Endothelial cell of umbilical vein (primary cell): ENCODE measurements at regions not wholly inside any gene's neighbourhood (a gene's known extent, or its start where the extent isn't known, plus 50 kb on each side); places are given as distances from the start of the nearest gene placed in this dataset.

Experiments used
- BruUV-seq: library from RNA; stranded (reverse); fragments of 400-500 nt; replicated peaks from 2 replicates; lab custom pipeline; 2021; lab: Mats Ljungman, UMichigan
- CTCF ChIA-PET: fragments of 300-600, 350-600 bp; sonication (Branson Sonifier 250); formaldehyde crosslinking; loops from one replicate; lab custom pipeline; 2021; ENCODE audit warnings: antibody characterized with exemption, inconsistent platforms; lab: Charles Lee
- POLR2A ChIA-PET: fragments of 300-600, 350-600 bp; sonication (Branson Sonifier 250); formaldehyde crosslinking; loops from one replicate; lab custom pipeline; 2021; ENCODE audit warnings: antibody characterized with exemption, inconsistent platforms; lab: Charles Lee
- DNase-seq: peaks from one replicate; pipeline ENCODE4 v3.0.0-alpha.2; 2011; ENCODE audit warnings: low read depth, low spot score
- FAIRE-seq: peaks from 2 replicates; lab custom pipeline; 2011; peaks lifted over from hg19 to GRCh38; lab: Jason Lieb, UNC
- H2AFZ ChIP-seq: 2 replicates; pipeline ENCODE4 v1.6.0; 2012; ENCODE audit warnings: low read depth, low read length, control low read depth, inconsistent platforms
- H3K27ac ChIP-seq: 2 replicates; pipeline ENCODE4 v1.5.1; 2011; ENCODE audit warnings: low read depth, mild to moderate bottlenecking, control low read depth, low read length, moderate library complexity; ENCODE audit not compliant: insufficient read depth
- H3K27me3 ChIP-seq, 2 experiments: 2 replicates each; pipeline versions ENCODE4 v1.6.0 to v1.6.1; 2011; ENCODE audit warnings: low read length in 2 of 2, mixed read lengths in 1 of 2; ENCODE audit not compliant: control insufficient read depth in 2 of 2, insufficient read depth in 2 of 2
- H3K36me3 ChIP-seq, 2 experiments: 2 replicates in 1 of 2; 3 replicates in 1 of 2; pipeline ENCODE4 v1.5.1; 2011; ENCODE audit warnings: low read length in 2 of 2, mild to moderate bottlenecking in 1 of 2, moderate library complexity in 1 of 2; ENCODE audit not compliant: control insufficient read depth in 2 of 2, insufficient read depth in 2 of 2; ENCODE audit errors: extremely low read depth in 1 of 2
- H3K4me1 ChIP-seq: 3 replicates; pipeline ENCODE4 v1.5.1; 2011; ENCODE audit warnings: mild to moderate bottlenecking, low read length; ENCODE audit not compliant: control insufficient read depth, insufficient read depth; ENCODE audit errors: extremely low read depth
- H3K4me2 ChIP-seq: 2 replicates; pipeline ENCODE4 v1.6.1; 2011; ENCODE audit warnings: low read length, control low read depth, mixed read lengths; ENCODE audit not compliant: insufficient read depth
- H3K4me3 ChIP-seq, 3 experiments: fragments of 200-600 bp in 1 of 3; sonication (generic), shearing (Covaris generic) in 1 of 3; replicated peaks in 1 of 3; 2 replicates each; pipeline ENCODE4 v1.5.1; 2011 to 2016; ENCODE audit warnings: control low read depth in 3 of 3, low read length in 3 of 3, mild to moderate bottlenecking in 2 of 3, inconsistent platforms in 1 of 3, low read depth in 1 of 3, moderate library complexity in 1 of 3; ENCODE audit not compliant: insufficient read depth in 1 of 3
- H3K79me2 ChIP-seq: 2 replicates; pipeline ENCODE4 v1.6.0; 2012; ENCODE audit warnings: low read length, inconsistent platforms; ENCODE audit not compliant: control insufficient read depth, insufficient read depth
- H3K9ac ChIP-seq: replicated peaks from 2 replicates; pipeline ENCODE3; 2011; ENCODE audit warnings: low read length, control low read depth; ENCODE audit not compliant: insufficient read depth; ENCODE audit errors: extremely low read depth
- H3K9me1 ChIP-seq: replicated peaks from 3 replicates; pipeline ENCODE4 v1.6.0; 2011; ENCODE audit warnings: mild to moderate bottlenecking, low read length; ENCODE audit not compliant: control insufficient read depth, insufficient read depth; ENCODE audit errors: extremely low read depth
- H3K9me3 ChIP-seq: replicated peaks from 2 replicates; pipeline ENCODE4 v1.5.1; 2012; ENCODE audit warnings: low read length, inconsistent platforms; ENCODE audit not compliant: control insufficient read depth, insufficient read depth
- H4K20me1 ChIP-seq: replicated peaks from 2 replicates; pipeline ENCODE3; 2011; ENCODE audit warnings: mild to moderate bottlenecking, low read length; ENCODE audit not compliant: control insufficient read depth, insufficient read depth; ENCODE audit errors: extremely low read depth
- EZH2 ChIP-seq: IDR thresholded peaks from 2 replicates; pipeline ENCODE4 v1.6.1; 2012; ENCODE audit warnings: borderline replicate concordance, low read depth, mild to moderate bottlenecking, moderate library complexity, low read length, inconsistent platforms; ENCODE audit not compliant: severe bottlenecking
- FOS ChIP-seq: IDR thresholded peaks from 2 replicates; pipeline ENCODE4 v1.6.1; 2011; ENCODE audit warnings: mild to moderate bottlenecking, low read length, moderate library complexity, borderline replicate concordance; ENCODE audit not compliant: insufficient read depth
- GATA2 ChIP-seq: IDR thresholded peaks from 2 replicates; pipeline ENCODE4 v1.7.0; 2011; ENCODE audit warnings: low read depth, mild to moderate bottlenecking, moderate library complexity, mixed read lengths, low read length; ENCODE audit not compliant: insufficient read length, insufficient read depth
- JUN ChIP-seq: IDR thresholded peaks from 2 replicates; pipeline ENCODE4 v1.6.1; 2011; ENCODE audit warnings: borderline replicate concordance, low read depth; ENCODE audit not compliant: insufficient read length, insufficient read depth
- MYC ChIP-seq: IDR thresholded peaks from one replicate; pipeline ENCODE4 v1.6.1; 2011; ENCODE audit warnings: mild to moderate bottlenecking, low read depth, low read length
- POLR2A ChIP-seq: IDR thresholded peaks from 2 replicates; pipeline ENCODE4 v1.6.1; 2012; ENCODE audit warnings: low read depth, mild to moderate bottlenecking, control low read depth, low read length
- POLR2AphosphoS5 ChIP-seq: IDR thresholded peaks from 2 replicates; pipeline ENCODE4 v1.6.1; 2012; ENCODE audit warnings: low read depth, mild to moderate bottlenecking, control low read depth, low read length, moderate library complexity; ENCODE audit not compliant: insufficient read depth
- dilution Hi-C: fragments of 300-500 bp; cut with MboI; formaldehyde crosslinking; loops from one replicate; pipeline ENCODE4 v1.15.0; 2019; ENCODE audit warnings: low sequenced_read_pairs; ENCODE audit not compliant: extremely low pct_ligation_motif_present
- intact Hi-C: fragments of 100-400 bp; cut with micrococcal nuclease; formaldehyde crosslinking; loops from one replicate; pipeline ENCODE4 v1.10.0; 2022
- TF ChIP-seq, protein P1 (sequence below): IDR thresholded peaks from 2 replicates; pipeline ENCODE4 v1.6.1; 2011; ENCODE audit not compliant: insufficient read depth, insufficient read length
- TF ChIP-seq, protein P2 (sequence below), 2 donors: IDR thresholded peaks; 1 replicate in 1 of 2; 2 replicates in 1 of 2; pipeline ENCODE4 v1.5.1; 2011; ENCODE audit warnings: low read length in 2 of 2, mild to moderate bottlenecking in 2 of 2, moderate library complexity in 2 of 2, control low read depth in 1 of 2, inconsistent platforms in 1 of 2, low read depth in 1 of 2; ENCODE audit not compliant: insufficient read depth in 1 of 2; ENCODE audit errors: extremely low read depth in 1 of 2

DNA sequence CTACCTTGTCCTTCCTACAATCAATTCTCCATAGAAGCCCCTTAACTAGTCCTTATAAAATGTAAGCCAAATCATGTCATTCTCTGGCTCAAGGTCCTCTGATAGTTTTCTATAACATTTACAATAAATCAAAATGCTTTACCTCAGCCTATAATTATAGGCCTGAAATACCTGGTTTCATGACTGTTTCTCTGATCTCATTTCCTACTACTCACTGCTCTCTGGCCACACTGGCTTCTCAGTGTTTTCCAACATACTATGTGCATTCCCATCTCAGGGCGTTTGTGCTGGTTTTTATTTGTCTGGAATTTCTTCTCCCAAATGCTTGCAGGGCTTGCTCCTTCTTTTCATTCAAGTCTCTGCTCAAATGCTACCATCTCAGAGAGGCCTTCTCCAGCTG lies 67.9 kb upstream of the MAGI3 start:
- no peak overlapping the region for H3K27ac ChIP-seq
- no peak for DNase-seq
- H3K36me3 ChIP-seq, result no peaks in the 10 kb centered on the region
- H3K79me2 ChIP-seq, result no peaks in the 10 kb centered on the region
- H3K9ac ChIP-seq, result no peak overlapping the region
- no peak overlapping the region for H2AFZ ChIP-seq
- H3K9me1 ChIP-seq, result no peaks in the 10 kb centered on the region
- no peak for TF ChIP-seq GATA2
- no peak for TF ChIP-seq FOS
- TF ChIP-seq MYC, result no peak
- TF ChIP-seq, protein P1, sequence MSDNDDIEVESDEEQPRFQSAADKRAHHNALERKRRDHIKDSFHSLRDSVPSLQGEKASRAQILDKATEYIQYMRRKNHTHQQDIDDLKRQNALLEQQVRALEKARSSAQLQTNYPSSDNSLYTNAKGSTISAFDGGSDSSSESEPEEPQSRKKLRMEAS, result no peak
- no peak for TF ChIP-seq EZH2
- TF ChIP-seq, protein P2, sequence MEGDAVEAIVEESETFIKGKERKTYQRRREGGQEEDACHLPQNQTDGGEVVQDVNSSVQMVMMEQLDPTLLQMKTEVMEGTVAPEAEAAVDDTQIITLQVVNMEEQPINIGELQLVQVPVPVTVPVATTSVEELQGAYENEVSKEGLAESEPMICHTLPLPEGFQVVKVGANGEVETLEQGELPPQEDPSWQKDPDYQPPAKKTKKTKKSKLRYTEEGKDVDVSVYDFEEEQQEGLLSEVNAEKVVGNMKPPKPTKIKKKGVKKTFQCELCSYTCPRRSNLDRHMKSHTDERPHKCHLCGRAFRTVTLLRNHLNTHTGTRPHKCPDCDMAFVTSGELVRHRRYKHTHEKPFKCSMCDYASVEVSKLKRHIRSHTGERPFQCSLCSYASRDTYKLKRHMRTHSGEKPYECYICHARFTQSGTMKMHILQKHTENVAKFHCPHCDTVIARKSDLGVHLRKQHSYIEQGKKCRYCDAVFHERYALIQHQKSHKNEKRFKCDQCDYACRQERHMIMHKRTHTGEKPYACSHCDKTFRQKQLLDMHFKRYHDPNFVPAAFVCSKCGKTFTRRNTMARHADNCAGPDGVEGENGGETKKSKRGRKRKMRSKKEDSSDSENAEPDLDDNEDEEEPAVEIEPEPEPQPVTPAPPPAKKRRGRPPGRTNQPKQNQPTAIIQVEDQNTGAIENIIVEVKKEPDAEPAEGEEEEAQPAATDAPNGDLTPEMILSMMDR (IDR thresholded peaks at IDR 0.05; ENCODE audit: extremely low read depth in 1 of 2, insufficient read depth in 1 of 2, low read depth in 1 of 2, low read length in 2 of 2), result no peak
- no peak for TF ChIP-seq POLR2A
- TF ChIP-seq JUN, result no peak
- no peak for TF ChIP-seq POLR2AphosphoS5
- H3K4me2 ChIP-seq, result no peak overlapping the region
- dilution Hi-C loops (no loop called here), intact Hi-C loops (no loop called here)
- FAIRE-seq, result no peak
- H4K20me1 ChIP-seq, result no peaks in the 10 kb centered on the region
- H3K9me3 ChIP-seq, result no peaks in the 10 kb centered on the region
- no peaks in the 10 kb centered on the region for H3K4me1 ChIP-seq
- CTCF ChIA-PET, result no interaction called here
- no TSS peak for BruUV-seq
- POLR2A ChIA-PET, result no interaction called here
- H3K4me3 ChIP-seq, result no peak overlapping the region
- H3K27me3 ChIP-seq, result no peaks in the 10 kb centered on the region
